H9 (cell line): ENCODE measurements at regions not wholly inside any gene's neighbourhood (a gene's known extent, or its start where the extent isn't known, plus 50 kb on each side); places are given as distances from the start of the nearest gene placed in this dataset.

Source experiments
- DNase-seq: peaks from one replicate; pipeline ENCODE4 v3.0.0-alpha.2; 2017
- H2AFZ ChIP-seq: one replicate; pipeline ENCODE4 v1.6.1; 2013; ENCODE audit warnings: mild to moderate bottlenecking, low read length, control low read depth, moderate library complexity
- H2AK5ac ChIP-seq: 2 replicates; pipeline ENCODE4 v1.6.1; 2013; ENCODE audit warnings: low read length, control low read depth, mixed read lengths; ENCODE audit not compliant: insufficient read length
- H2BK120ac ChIP-seq: one replicate; pipeline ENCODE4 v1.6.1; 2013; ENCODE audit warnings: low read depth, mild to moderate bottlenecking, low read length, control low read depth, inconsistent platforms; ENCODE audit not compliant: poor library complexity, severe bottlenecking
- H2BK12ac ChIP-seq: 2 replicates; pipeline ENCODE4 v1.6.1; 2013; ENCODE audit warnings: low read length, control low read depth, mixed read lengths, low read depth; ENCODE audit not compliant: insufficient read length
- H2BK15ac ChIP-seq: 2 replicates; pipeline ENCODE4 v1.6.1; 2013; ENCODE audit warnings: low read depth, low read length, control low read depth
- H2BK20ac ChIP-seq: one replicate; pipeline ENCODE4 v1.6.1; 2013; ENCODE audit warnings: low read depth, mild to moderate bottlenecking, low read length, control low read depth, inconsistent platforms; ENCODE audit not compliant: poor library complexity, severe bottlenecking
- H2BK5ac ChIP-seq: 2 replicates; pipeline ENCODE4 v1.6.1; 2013; ENCODE audit warnings: low read length, control low read depth, mixed read lengths; ENCODE audit not compliant: insufficient read length
- H3K14ac ChIP-seq: 2 replicates; pipeline ENCODE4 v1.6.1; 2013; ENCODE audit warnings: low read length, control low read depth; ENCODE audit not compliant: insufficient read depth
- H3K18ac ChIP-seq: 2 replicates; pipeline ENCODE4 v1.6.1; 2013; ENCODE audit warnings: low read depth, mild to moderate bottlenecking, mixed read lengths, low read length, control low read depth; ENCODE audit not compliant: insufficient read length
- H3K23ac ChIP-seq: 2 replicates; pipeline ENCODE4 v1.6.1; 2013; ENCODE audit warnings: low read length, control low read depth, mixed read lengths, low read depth; ENCODE audit not compliant: insufficient read length
- H3K23me2 ChIP-seq: 2 replicates; pipeline ENCODE4 v1.6.1; 2013; ENCODE audit warnings: low read depth, mild to moderate bottlenecking, mixed read lengths, low read length, control low read depth; ENCODE audit not compliant: insufficient read length, poor library complexity, severe bottlenecking
- H3K27ac ChIP-seq: 2 replicates; pipeline ENCODE4 v1.5.1; 2013; ENCODE audit warnings: low read length, control low read depth, mixed read lengths, low read depth; ENCODE audit not compliant: insufficient read length
- H3K27me3 ChIP-seq: 2 replicates; pipeline ENCODE4 v1.6.1; 2013; ENCODE audit warnings: low read length, control low read depth, inconsistent platforms; ENCODE audit not compliant: insufficient read depth
- H3K4ac ChIP-seq: 2 replicates; pipeline ENCODE4 v1.6.1; 2013; ENCODE audit warnings: low read depth, mild to moderate bottlenecking, control low read depth, inconsistent platforms, low read length, moderate library complexity
- H3K4me1 ChIP-seq: 2 replicates; pipeline ENCODE4 v1.6.1; 2013; ENCODE audit warnings: low read length, control low read depth, inconsistent platforms; ENCODE audit not compliant: insufficient read depth
- H3K4me2 ChIP-seq: 2 replicates; pipeline ENCODE4 v1.6.1; 2013; ENCODE audit warnings: low read length, control low read depth, mixed read lengths; ENCODE audit not compliant: insufficient read length, insufficient read depth
- H3K56ac ChIP-seq: 2 replicates; pipeline ENCODE4 v1.6.1; 2013; ENCODE audit warnings: low read depth, mild to moderate bottlenecking, mixed read lengths, low read length, control low read depth; ENCODE audit not compliant: insufficient read length
- H3K79me1 ChIP-seq: 2 replicates; pipeline ENCODE4 v1.6.1; 2013; ENCODE audit warnings: low read depth, mild to moderate bottlenecking, moderate library complexity, low read length, control low read depth, inconsistent platforms; ENCODE audit not compliant: insufficient read depth, poor library complexity, severe bottlenecking
- H3K79me2 ChIP-seq: 2 replicates; pipeline ENCODE4 v1.6.1; 2013; ENCODE audit warnings: low read length, control low read depth, inconsistent platforms; ENCODE audit not compliant: insufficient read depth
- H3K9ac ChIP-seq: 2 replicates; pipeline ENCODE4 v1.6.1; 2013; ENCODE audit warnings: low read length, control low read depth, mixed read lengths; ENCODE audit not compliant: insufficient read length; ENCODE audit errors: extremely low read depth
- H3K9me3 ChIP-seq: one replicate; pipeline ENCODE4 v1.6.1; 2013; ENCODE audit warnings: low read depth, low read length, inconsistent platforms; ENCODE audit not compliant: control insufficient read depth
- H3T11ph ChIP-seq: one replicate; pipeline ENCODE4 v1.6.1; 2013; ENCODE audit warnings: mild to moderate bottlenecking, low read length, control low read depth, inconsistent platforms
- H4K20me1 ChIP-seq: one replicate; pipeline ENCODE4 v1.6.1; 2013; ENCODE audit not compliant: control insufficient read depth, insufficient read length, insufficient read depth
- H4K5ac ChIP-seq: 2 replicates; pipeline ENCODE4 v1.6.1; 2013; ENCODE audit warnings: low read depth, mild to moderate bottlenecking, mixed read lengths, low read length, control low read depth; ENCODE audit not compliant: insufficient read length
- H4K8ac ChIP-seq: replicated peaks from 2 replicates; pipeline ENCODE4 v1.6.1; 2013; ENCODE audit warnings: low read length, control low read depth, mixed read lengths, low read depth; ENCODE audit not compliant: insufficient read length
- H4K91ac ChIP-seq: 2 replicates; pipeline ENCODE4 v1.6.1; 2013; ENCODE audit warnings: low read depth, mild to moderate bottlenecking, moderate library complexity, mixed read lengths, low read length, control low read depth; ENCODE audit not compliant: insufficient read length
- H3K27ac Mint-ChIP-seq, 3 experiments: 2 replicates in 2 of 3; 3 replicates in 1 of 3; pipeline ENCODE4 v1.8.0; 2020 to 2021; ENCODE audit warnings: mixed read lengths in 3 of 3, mild to moderate bottlenecking in 1 of 3, moderate library complexity in 1 of 3
- H3K27me3 Mint-ChIP-seq: 2 replicates; pipeline ENCODE4 v1.8.0; 2021; ENCODE audit warnings: low read depth, mild to moderate bottlenecking, moderate library complexity, mixed read lengths
- H3K36me3 Mint-ChIP-seq, 3 experiments: 2 replicates in 2 of 3; 3 replicates in 1 of 3; pipeline ENCODE4 v1.8.0; 2020 to 2021; ENCODE audit warnings: low read depth in 3 of 3, mixed read lengths in 3 of 3; ENCODE audit not compliant: insufficient read depth in 1 of 3
- H3K4me1 Mint-ChIP-seq, 2 experiments: 2 replicates each; pipeline ENCODE4 v1.8.0; 2020; ENCODE audit warnings: mixed read lengths in 2 of 2
- H3K4me3 Mint-ChIP-seq, 2 experiments: 2 replicates in 1 of 2; 3 replicates in 1 of 2; pipeline ENCODE4 v1.8.0; 2020 to 2021; ENCODE audit warnings: mild to moderate bottlenecking in 2 of 2, mixed read lengths in 2 of 2, moderate library complexity in 1 of 2
- H3K9me3 Mint-ChIP-seq, 2 experiments: 2 replicates in 1 of 2; 3 replicates in 1 of 2; pipeline ENCODE4 v1.8.0; 2020; ENCODE audit warnings: mild to moderate bottlenecking in 2 of 2, mixed read lengths in 2 of 2, moderate library complexity in 1 of 2
- CTCF ChIP-seq: fragments of 200-600 bp; sonication (generic); conservative IDR thresholded peaks from 3 replicates; pipeline ENCODE4 v1.8.0; 2021; ENCODE audit warnings: antibody characterized with exemption, mild to moderate bottlenecking
- WGBS: extraction: QIAGEN DNeasy Blood & Tissue Kit; methylation state at CpG from one replicate; pipeline ENCODE4 v1.1.7; 2013; ENCODE audit warnings: missing lambda C conversion rate, low lambda C conversion rate, mixed read lengths; ENCODE audit not compliant: insufficient read length; ENCODE audit errors: extremely low coverage; 5-methylcytosine and 5-hydroxymethylcytosine counted together

- no peak overlapping the region for H4K5ac ChIP-seq
- H3K4me1 ChIP-seq = no peaks in the 10 kb centered on the region
- Mint-ChIP-seq H3K27me3 (no peaks in the 10 kb centered on the region; the same call in 1 of the 2 replicates), H3K36me3 (peaks cover 0 to 9% (median 0%) of the 10 kb centered on the region in 3 experiments; a peak in 2 of 7 replicates), H3K4me3 (no peak overlapping the region), H3K4me1 (no peaks in the 10 kb centered on the region), H3K9me3 (peaks cover 10 to 17% of the 10 kb centered on the region in 2 experiments; a peak in 3 of 5 replicates), H3K27ac (no peak overlapping the region)
- H2BK5ac ChIP-seq = no peak overlapping the region
- WGBS = no CpG with 5 or more reads among the region's 2 CpGs
- H4K8ac ChIP-seq = no peak overlapping the region
- H3K14ac ChIP-seq = no peak overlapping the region
- no peak overlapping the region for H3K56ac ChIP-seq
- no peak overlapping the region for H3K4me2 ChIP-seq
- H3K23ac ChIP-seq = no peak overlapping the region
- H2BK12ac ChIP-seq = no peak overlapping the region
- no peaks in the 10 kb centered on the region for H3K9me3 ChIP-seq
- no peak overlapping the region for H3T11ph ChIP-seq
- H3K27me3 ChIP-seq = no peaks in the 10 kb centered on the region
- TF ChIP-seq CTCF = no peak
- no peak for DNase-seq
- no peaks in the 10 kb centered on the region for H3K79me1 ChIP-seq
- no peak overlapping the region for H2BK20ac ChIP-seq
- H2BK15ac ChIP-seq = no peak overlapping the region
- no peak overlapping the region for H3K4ac ChIP-seq
- H2AK5ac ChIP-seq = no peak overlapping the region
- no peak overlapping the region for H2AFZ ChIP-seq
- H3K18ac ChIP-seq = no peak overlapping the region
- H2BK120ac ChIP-seq = no peak overlapping the region
- H3K79me2 ChIP-seq = no peaks in the 10 kb centered on the region
- no peak overlapping the region for H4K91ac ChIP-seq
- no peaks in the 10 kb centered on the region for H4K20me1 ChIP-seq
- no peak overlapping the region for H3K27ac ChIP-seq
- no peak overlapping the region for H3K9ac ChIP-seq
- H3K23me2 ChIP-seq = no peaks in the 10 kb centered on the region
These were observed 130.7 kb upstream of the NREP start for GRCh38 chr5:111887706-111888105.
